ENCODE measurements at regions not wholly inside any gene's neighbourhood (a gene's known extent, or its start where the extent isn't known, plus 50 kb on each side); places are given as distances from the start of the nearest gene placed in this dataset.

DNA sequence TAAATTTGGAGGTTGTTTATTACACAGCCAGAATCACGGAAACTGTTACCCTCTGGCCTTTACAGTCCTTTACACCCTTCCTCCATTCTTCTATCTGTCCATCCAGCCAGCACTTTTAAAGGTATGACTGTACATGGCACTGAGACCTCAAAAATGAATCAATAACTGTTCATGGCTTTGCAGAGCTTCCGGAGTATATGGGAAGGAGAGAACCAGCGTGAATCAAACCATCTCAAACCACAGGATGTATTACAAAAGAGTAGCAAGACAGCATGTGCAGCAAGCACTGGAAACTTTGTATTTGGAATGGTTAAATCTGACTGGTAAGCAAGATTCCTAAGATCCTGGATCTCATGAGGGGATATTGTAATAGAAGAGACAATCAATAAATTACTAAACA lies 228.5 kb upstream of the CASK start:
- DNase-seq (ENCODE audit: low spot score): no peak

GRCh38 chrX:42149765-42150164 lies 226.4 kb upstream of the CASK start:
- DNase-seq (ENCODE audit: low spot score): no peak

- DNase-seq (ENCODE audit: low spot score): no peak
Observed at GRCh38 chrX:42149281-42149680, 225.9 kb upstream of the CASK start.

GRCh38 chrX:42143866-42144592 lies 220.7 kb upstream of the CASK start:
- DNase-seq (ENCODE audit: low spot score): no peak

DNA sequence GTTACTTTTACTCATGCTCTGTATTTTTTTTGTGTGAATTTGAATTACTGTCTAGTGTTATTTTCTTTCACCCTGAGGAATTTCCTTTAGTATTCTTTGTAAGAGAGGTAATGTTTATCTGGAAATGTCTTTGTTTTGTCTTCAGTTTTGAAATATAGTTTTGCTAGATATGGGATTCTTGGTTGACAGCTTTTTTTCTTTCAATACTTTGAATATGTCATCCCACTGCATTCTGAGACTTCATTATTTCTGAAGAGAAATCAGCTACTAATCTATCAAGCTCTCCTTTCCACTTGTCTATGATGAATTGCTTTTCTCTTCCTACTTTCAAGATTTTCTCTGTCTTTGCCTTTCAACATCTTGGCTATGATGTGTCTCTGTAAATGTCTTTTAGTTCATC lies 217.0 kb upstream of the CASK start:
- DNase-seq (ENCODE audit: low spot score): no peak

DNA sequence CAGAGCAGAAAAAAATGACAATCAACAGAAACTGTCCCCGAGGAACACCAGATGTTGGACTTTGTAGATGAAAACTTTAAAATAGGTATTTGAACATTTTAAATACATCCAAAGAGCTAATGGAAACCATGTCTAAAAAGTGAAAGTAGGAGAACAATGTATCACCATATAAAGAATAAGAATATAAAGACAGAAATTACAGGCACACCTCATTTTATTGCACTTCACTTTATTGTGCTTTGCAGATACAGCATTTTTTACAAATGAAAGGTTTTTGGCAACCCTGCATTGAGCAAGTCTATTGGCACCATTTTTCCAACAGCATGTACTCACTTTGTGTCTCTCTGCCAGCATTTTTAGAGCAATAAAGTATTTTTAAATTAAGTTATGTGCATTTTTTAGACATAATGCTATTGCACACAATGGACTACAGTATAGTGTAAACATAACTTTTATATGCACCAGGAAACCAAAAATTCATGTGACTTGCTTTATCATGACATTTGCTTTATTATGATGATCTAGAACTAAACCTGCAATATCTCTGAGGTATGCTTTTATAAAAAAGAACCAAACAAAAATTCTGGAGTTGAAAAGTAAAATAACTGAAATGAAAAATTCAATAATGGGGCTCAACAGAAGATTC lies 212.4 kb upstream of the CASK start:
- no peak for DNase-seq (ENCODE audit: low spot score)

GRCh38 chrX:42131856-42132255 lies 208.5 kb upstream of the CASK start:
- DNase-seq (ENCODE audit: low spot score): no peak

GRCh38 chrX:42129022-42129940 lies 205.9 kb upstream of the CASK start:
- no peak for DNase-seq (ENCODE audit: low spot score)

DNA sequence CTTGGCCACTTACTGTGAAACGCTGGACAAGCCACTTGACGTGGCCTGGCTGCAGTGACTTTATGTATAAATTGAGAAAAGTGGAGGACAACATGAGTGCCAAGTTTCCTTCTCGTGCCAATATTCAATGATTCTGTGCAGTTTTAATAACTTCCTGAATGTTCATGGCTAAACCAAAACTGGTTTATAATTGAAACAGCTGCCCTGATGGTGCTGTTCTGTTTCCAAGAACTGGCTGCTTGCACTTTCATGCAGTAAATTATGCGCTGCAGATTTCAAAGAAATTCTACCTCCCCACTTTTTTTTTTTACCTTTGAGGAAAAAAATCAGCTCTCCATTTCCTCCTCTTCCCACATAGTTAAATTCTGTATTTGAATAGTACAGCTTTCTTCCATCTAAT lies 205.2 kb upstream of the CASK start:
- no peak for DNase-seq (ENCODE audit: low spot score)

DNA sequence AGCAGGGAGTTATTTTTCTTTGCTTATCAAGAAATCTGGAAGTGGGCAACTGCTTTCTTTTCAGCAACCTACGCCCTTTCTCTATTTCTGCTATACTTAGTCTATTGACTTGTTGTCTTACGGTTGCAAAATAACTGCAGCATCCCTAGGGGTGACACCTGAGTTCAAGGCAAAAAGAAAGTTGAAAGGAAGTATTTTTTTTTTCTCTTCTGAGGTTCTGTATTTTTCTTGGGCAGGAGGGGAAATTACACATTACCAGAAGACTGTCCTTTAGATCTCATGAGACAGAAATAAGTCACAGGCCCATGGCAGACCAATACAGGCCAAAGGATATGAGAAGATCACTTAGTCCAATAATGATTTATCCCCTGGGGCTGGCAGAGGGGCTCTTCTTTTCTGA lies 204.7 kb upstream of the CASK start:
- no peak for DNase-seq (ENCODE audit: low spot score)

DNA sequence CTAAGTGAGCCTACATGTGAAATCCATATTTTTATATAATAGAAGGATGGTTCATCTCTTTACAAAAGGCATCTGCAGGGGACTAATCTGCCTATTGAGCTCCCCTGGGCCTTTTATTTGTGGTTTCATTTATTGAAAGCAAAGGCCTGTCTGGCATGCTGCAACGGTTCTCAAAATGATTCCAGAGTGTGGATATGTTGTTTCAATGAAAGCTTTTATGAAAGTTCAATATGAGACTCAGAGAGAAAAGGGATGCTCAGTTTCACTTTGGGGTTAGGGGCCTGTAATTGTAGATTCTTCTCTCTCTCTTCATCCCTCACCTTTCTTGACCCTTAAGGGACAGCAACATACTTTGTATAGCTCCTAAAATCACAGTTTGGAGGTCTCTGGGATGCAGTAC lies 204.2 kb upstream of the CASK start:
- DNase-seq (ENCODE audit: low spot score): no peak

DNA sequence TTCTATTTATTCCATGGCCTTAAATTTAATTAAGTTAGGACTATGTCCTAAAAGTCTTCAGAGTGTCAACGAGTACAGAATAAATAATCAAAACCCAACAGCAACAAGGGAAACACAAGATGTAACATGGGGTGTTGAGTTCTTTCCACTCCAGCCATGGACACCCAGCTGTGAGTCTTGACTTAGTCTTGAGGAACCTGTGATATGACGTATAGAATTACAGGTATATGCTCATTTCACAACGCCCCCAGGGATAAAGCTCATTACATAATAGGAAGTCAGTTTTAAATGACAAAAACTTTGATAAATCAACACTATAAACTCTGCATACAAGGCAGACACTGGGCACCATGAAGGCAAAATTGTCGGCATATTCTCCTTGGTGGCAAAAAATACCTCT lies 200.0 kb upstream of the CASK start:
- DNase-seq (ENCODE audit: low spot score): no peak

DNA sequence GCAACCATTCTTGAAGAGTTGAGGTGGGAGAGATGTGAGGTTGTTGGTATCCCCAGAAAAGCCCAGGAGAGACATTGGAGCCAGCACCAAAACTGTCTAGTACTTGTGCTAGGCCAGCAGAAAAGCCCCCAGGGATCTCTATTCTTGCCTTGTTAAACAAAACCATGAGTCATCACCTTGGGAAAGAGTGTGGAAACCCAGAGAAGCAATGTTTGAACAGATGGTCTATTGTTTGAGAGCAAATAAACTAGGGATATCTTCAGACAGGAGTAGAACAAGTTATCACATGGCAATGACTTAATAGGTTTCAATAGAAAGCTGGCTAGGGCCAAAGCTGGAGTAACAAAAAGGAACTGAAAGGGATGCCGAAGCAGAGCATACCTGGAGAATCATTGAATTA lies 195.7 kb upstream of the CASK start:
- DNase-seq (ENCODE audit: low spot score): peak; percentile 83

DNA sequence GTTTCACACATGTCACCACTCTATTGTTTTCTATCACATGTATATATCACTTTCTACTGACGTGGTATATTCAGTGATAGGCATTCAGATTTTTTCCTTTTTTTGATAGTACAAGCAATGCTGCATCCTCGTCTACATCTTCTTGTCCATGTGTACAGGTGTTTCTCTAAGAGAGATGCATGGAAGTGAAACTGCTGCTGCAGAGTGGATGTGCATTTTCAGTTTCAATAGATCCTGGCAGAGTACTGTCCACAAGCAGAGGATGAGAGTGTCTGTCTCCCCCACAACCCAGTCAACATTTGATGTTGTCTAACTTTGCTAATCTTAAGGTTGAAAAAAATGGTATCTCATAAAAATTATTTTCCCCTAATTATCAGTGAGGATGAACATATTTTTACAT lies 194.0 kb upstream of the CASK start:
- no peak for DNase-seq (ENCODE audit: low spot score)

DNA sequence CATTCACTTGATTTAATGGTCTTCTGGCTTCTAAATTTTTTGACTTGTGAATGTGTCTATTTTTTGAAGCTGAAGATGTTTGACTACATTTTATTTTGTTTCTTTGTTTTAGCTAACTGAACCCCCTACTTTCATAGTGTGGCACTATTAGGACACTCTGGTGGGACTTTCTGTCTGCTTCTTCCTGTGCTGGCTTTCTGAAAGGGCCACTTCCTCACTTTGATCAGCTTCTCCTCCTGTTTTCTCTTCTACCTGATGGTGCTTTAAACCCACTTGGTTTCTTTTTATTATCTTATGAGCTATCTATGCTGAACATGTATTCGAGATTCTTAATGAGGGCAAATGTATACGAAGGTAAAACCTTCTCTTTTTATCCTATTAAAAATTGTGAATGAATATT lies 186.1 kb upstream of the CASK start:
- no peak for DNase-seq (ENCODE audit: low spot score)

DNA sequence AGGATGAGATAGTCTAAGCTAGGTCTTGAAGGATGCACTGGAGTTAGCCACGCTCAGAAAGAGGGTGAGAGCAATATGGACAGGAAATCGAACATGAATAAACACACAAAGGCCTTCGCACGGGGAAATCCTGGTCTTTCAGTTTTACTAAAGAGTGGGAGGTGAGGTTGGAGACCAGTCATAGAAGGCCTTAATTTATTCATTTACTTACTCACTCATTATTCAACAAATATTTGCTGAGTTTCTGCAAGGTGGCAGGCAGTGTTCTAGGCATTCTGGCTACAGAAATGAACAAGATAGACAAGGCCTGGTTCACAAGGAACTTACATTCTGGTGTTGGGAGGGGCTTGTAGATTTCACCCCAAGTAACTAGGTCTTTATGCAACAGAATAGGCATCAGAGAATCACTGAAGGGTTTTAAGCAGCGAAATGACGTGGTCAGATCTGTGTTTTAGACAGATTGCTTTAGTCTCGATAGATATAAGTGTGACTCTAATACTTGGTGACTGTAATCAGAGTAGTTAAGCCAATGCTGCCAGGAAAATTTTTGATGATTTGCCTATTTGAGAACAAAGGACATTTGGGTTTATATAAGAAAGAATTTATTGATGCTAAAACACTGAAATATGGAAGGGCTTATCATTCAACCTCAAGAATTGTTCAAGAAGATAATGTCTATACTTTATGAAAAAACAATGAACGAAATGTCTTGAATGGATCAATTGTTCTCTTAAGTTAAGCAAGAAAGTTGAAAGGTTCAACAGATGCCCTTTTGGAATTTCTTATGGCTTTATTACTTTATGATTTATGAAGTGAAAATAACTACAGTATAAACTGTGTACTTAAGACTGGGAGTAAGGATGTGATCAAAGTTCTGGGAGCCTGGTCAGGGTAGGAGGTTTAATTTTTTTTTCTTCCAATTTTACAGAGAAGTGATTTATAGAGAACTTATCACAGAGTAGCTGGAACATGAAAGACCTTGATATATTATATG lies 184.4 kb upstream of the CASK start:
- no peak for DNase-seq (ENCODE audit: low spot score)

GRCh38 chrX:42106556-42106955 lies 183.2 kb upstream of the CASK start:
- no peak for DNase-seq (ENCODE audit: low spot score)

- DNase-seq (ENCODE audit: low spot score): no peak
Observed at GRCh38 chrX:42102586-42103282, 179.4 kb upstream of the CASK start.

DNA sequence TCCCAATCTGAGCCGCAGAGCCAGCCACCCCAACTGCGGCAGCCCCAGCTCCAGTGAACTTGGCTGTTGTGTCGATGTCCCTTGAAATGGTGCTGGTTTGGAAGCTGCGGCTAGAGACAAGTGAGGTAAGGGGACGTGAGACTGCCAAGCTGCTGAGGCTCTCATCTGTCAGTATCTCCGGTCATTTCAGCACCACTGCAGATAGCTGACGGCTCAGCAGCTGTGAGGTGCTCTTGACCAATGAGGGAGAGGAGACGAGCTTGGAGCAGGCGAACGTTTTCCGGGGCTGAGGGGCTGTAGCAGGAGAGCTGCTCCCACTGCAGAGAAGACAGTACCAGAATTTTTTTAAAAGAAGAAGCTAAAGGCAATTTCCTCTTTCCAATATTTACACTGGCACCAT lies 175.5 kb upstream of the CASK start:
- DNase-seq (ENCODE audit: low spot score): peak; percentile 45

GRCh38 chrX:42097486-42097885 lies 174.1 kb upstream of the CASK start:
- DNase-seq (ENCODE audit: low spot score): peak; percentile 65

DNA sequence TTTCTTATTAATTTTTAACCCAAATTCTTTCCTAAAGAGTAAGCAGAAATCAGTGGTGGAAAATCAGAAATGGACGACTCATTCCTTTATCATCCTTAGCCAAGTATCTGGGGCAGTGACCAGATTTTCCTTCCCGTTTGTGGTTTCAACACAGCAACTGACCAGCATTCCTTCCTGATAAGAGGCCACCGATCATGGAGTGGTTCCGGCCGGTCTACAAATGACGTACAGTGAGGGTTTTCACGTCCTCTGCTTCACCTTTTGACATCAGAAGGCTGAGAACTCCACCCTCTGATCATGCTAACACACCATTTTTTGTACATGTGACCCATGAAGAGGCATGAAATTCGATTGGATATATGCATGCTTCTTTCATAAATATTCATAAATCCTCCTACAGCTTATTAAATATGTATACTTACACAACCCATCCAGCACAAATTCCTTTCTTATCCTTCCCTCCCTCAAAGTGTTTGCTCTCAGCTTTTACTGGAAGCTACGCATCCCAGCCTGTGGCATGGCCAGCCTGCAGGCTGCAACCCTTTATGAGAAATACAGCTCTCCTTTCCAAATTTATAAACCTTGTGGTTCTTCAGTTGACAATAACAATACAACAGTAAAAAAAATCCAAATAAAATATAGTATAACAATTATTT lies 173.0 kb upstream of the CASK start:
- peak; percentile 98 for DNase-seq (ENCODE audit: low spot score)
